CD4-positive, alpha-beta T cell treated with Interleukin-1 beta for 1 hour (primary cell): ENCODE measurements at regions not wholly inside any gene's neighbourhood (a gene's known extent, or its start where the extent isn't known, plus 50 kb on each side); places are given as distances from the start of the nearest gene placed in this dataset.

Experiments used
- DNase-seq, 2 donors: peaks; one replicate each; pipeline ENCODE4 v3.0.0-alpha.2; 2020 to 2022

DNA sequence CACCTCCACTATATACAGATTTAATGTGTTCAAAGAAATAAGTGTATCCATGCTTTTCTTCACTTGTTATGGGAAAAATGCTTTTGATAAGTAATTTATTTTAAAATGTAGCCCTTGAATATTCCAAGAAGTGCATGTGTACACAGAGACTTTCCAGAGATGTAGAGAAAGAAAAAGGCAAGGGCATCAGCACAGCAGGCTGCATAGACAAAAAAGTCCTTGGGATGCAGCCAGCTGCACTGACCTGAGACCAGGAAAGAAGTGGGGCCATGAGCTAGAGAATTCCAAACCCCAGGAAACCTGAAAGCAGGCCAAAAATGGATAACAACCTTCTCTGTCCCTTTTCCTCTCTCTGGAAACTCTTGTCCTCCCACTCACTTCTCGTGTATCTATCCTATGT lies 51.6 kb upstream of the PRDM8 start:
- DNase-seq = no peak

DNA sequence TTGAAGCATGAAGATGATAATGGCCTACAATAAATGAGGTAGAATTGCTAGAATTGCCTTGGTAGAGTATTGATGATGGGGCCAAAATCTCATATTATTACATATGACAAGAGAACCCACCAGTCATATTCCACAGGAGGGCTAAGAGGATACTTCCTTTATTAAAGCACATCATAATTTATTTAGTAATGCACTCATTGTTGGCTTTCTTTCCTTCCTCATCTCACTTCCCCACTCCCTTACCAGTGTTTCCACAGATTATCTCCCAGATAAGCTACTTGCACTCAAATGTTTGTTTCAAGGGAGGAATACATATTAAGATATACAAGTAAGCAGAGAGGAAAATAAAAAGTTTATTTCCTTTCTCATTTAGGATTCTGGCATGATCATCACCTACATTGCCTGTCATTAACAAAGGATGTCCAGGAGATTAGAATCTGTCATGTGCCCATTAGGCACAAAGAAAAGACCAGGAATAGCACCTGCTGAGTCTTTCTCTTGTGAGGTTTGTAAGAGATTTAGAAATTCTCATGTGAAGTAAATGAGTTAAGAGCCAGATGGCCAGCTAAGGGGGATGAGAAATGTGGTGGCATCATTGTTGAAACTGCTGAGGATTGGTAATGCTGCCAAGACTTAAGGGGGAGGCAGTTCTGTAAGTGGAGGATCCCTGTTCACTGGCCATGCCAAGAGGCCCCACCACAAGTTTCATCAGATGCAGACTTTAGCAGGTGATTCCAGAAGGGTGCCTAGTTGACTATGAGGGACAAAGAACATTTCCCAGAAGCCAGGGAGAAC lies 52.4 kb upstream of the PRDM8 start:
- no peak for DNase-seq

DNA sequence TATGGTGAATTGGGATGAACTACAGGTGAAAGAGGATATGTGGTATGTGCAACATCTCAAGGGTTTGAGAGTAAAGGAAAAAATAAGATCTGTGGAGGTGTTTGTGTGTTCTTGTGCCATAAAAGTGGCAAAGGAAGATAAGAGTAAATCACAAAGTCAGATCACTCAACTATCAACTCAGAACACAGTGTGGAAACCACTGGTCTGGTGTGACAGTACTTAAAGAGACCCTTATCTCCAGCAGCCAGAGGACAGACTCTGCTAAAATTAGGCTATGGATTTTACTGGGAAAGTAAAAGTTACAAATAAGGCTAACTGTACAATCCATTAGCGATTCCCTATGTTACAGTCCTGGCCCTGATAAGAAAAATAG lies 54.0 kb upstream of the PRDM8 start:
- DNase-seq = no peak

DNA sequence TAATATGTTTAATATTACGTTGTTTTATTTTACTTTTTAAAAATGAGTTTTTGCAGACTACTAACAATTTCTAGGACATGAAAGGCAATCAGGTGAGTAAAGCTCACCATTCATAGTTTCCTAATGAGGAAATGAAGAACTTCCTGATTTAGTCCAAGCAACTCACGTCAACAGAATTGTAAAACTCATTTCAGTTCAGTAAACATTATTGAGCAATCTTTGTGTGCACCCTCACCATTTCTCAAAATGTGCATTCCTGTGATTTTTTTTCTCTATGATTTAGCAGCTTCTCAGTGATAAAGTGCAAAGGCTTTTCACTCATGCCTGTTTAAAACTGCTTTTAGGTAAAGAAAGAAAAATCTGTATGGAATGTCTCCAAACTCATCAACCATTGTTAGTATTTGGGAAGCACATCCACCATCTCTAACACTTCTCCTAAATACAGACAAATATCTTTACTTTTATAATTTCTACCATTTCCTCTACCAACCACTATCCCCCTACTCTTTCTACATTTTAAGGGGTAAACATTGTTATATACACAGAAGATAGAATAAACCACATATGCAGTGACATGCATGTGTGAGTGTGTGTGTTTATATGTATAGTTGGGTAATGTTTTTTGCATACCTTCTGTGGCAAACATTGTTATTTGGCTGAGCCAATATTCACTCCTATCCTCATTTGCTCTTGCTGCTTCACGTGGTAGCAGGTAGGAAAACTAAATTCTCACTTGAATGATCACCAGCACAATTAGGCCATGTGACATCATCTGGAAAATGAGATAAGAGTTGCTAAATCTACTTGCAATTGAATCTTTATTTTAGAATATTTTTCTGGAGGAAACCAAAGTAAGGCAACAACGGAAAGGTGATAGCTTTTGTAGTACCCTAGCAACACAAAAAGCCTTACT lies 54.7 kb upstream of the PRDM8 start:
- no peak for DNase-seq

GRCh38 chr4:80141543-80141942 lies 55.8 kb upstream of the PRDM8 start:
- no peak for DNase-seq

- no peak for DNase-seq
These were observed 57.1 kb upstream of the PRDM8 start for GRCh38 chr4:80140194-80140593.

- no peak for DNase-seq
These were observed 57.6 kb upstream of the PRDM8 start for GRCh38 chr4:80139671-80140070.

DNA sequence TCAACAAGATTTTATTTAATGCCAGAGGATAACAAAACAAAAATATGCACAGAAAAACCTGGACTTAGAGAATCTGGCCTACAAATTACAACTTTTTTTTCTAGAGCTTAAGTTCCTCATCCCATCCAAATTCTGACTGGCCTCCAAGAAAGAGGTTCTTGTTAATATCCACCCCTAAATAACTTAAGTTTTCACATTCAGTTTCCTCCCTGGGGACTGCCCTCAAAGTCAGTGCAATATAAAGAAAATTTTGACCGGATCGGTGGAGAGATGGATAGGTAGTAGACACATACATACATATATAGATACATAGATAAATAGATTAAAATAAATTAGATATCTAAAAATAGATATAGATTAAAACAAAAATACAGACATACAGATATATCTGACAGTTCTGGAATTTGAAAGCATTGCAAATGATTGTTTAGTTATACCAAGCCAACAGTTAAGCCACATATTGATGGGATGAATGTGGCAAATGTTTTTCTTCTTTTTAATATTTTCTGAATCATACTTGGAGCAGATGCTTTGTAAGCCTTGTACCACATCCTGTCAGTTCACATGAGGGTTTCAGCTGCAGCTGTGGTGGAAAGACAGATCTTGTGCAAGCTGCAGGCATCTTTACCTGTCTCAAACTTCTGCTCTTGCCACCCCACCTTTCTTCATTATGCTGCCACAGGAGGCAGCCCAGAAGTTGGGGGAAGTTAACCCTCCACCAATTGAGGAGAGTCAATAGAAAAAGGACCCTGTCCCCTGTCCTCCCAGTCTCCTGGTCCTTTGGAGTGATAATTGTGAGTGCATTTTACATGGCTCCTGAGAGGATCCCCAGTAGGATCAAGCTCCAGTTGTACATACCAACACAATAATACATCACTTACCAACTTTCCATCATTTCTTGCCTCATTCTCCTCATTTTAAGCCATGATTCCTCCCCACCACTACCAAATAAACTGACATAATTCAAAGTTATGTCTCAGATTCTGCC lies 58.5 kb upstream of the PRDM8 start:
- peak; percentile 57 to 59 for DNase-seq

DNA sequence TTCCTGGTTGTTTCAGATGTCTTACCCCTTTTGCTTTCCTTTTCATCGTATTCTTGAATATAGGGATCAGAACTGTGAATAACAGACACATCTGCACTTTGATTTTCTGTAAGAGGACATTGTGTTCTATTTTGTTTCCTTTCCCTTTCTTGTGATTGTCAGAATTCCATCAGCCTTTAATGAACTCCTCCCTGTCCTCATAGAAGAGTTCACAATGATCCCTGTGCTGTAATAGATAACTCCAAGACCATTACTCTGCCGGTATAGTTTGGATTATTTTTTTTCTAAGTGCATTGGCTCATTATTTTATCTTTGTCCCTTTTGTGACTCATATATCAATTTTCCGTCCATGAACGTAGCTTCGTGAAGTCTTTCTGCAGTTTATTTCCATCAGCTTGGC lies 59.7 kb upstream of the PRDM8 start:
- no peak for DNase-seq

DNA sequence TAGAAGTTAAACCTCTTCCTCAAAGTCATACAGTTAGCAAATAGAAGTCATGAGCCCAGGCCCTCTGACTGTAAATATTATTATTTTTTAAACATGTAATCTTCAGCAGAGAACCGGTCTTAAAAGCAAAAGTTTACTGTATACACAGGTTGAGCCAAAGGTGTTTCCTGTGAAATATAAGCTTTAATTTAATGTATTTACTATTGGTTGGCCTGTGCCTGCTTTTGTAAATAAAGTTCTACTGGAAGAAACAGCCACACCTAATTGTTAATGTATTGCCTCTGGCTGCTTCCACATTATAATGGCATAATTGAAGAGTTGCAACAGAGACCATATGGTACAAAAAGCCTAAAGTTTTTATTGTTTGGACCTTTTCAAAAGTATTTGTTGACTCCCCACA lies 61.0 kb upstream of the PRDM8 start:
- DNase-seq = no peak

- DNase-seq = no peak
These were observed 61.6 kb upstream of the PRDM8 start for GRCh38 chr4:80135702-80136058.

DNA sequence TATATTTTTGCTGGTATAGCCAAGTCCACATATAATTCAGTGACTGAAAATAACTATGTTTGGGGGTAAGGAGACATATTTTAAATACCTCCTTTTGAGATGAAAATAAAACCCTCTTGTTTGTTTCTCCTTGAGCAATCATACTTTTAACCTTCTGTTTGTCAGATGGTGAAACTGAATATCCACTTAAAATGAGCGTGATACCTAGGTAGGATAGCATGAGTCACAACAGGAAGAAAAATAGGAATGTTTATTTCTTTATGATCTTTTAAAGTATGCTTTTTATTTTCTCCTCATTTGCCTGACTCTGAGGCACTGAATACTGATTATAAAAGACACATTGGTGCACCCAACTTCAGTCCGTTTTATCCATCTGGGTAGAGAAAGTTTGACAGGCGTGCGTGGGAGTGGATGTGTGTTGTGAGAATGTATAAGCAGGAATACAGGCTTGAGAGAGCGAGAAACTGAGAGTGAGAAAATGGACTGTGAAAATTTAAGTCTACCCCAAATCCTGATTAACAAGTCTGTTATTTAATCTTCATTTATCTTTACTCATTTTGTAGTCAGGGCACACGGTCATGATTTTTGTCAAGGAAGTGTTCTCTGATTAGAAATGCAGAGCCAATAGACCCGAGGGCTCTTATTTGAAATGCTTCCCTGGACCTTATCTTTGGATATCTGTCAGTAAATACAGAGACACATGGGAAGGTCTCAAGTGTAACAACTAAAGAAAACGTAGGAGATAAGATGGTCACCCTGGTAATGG lies 62.1 kb upstream of the ANTXR2 start:
- DNase-seq = no peak

- DNase-seq = no peak
These were observed 60.3 kb upstream of the ANTXR2 start for GRCh38 chr4:80133240-80133783.

- DNase-seq = no peak
These were observed 56.8 kb upstream of the ANTXR2 start for GRCh38 chr4:80129785-80130184.

DNA sequence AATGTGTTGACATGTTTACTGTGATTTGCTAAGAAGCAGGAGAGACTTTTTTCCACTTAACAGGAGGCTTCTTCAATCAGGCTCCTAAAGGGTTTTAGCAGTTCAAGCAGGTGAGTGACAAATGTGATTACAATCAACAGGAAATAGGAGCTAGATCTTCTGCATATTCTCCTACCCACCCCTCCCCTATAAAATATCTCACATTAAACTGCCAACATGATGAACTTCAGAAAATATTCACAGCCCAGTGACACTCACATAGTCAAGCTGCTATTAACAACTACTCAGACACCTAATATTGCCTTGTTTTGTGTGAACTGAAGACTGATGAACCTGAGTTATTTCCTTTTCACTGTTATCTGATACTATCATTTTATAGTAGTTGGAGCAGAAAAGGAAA lies 55.9 kb upstream of the ANTXR2 start:
- no peak for DNase-seq

- no peak for DNase-seq
These were observed 54.9 kb upstream of the ANTXR2 start for GRCh38 chr4:80127870-80128419.

GRCh38 chr4:80126435-80126834 lies 53.4 kb upstream of the ANTXR2 start:
- no peak for DNase-seq

GRCh38 chr4:80125252-80126177 lies 52.5 kb upstream of the ANTXR2 start:
- peak; percentile 46 to 73 for DNase-seq

- DNase-seq = no peak
These were observed 51.5 kb upstream of the ANTXR2 start for GRCh38 chr4:80124246-80125211.
